GM21529 (cell line): ENCODE measurements at regions not wholly inside any gene's neighbourhood (a gene's known extent, or its start where the extent isn't known, plus 50 kb on each side); places are given as distances from the start of the nearest gene placed in this dataset.

Experiments used
- ATAC-seq: cut with Tn5 transposase; IDR thresholded peaks from one replicate; pipeline ENCODE4 v1.9.1; 2021; ENCODE audit not compliant: unreplicated experiment

GRCh38 chr6:145175470-145175869 lies 559.9 kb downstream of the EPM2A start:
- ATAC-seq, result no peak

GRCh38 chr6:145178391-145178790 lies 556.9 kb downstream of the EPM2A start:
- ATAC-seq, result no peak

GRCh38 chr6:145187491-145188206 lies 547.7 kb downstream of the EPM2A start:
- ATAC-seq, result no peak

- no peak for ATAC-seq
Measured at GRCh38 chr6:145189836-145190235, 545.5 kb downstream of the EPM2A start.

DNA sequence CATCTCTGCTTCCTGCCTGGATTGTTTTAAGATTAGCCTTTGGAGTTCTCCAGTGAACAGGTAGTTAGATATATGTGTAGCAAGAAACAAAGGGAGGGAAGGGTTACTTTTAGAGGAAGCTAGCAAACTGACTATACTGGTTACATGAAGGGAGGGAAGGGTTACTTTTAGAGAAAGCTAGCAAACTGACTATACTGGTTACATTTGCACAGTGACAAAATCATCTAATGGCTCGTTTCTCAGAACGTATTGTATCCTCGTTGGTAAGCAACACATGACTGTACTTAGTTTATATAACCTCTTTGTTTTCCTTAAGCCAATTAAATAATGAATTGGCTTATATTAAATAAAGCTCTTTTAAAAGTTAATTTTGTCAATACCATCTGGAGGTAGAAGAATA lies 540.9 kb downstream of the EPM2A start:
- no peak for ATAC-seq

- ATAC-seq, result no peak
Measured at GRCh38 chr6:145199961-145200360, 535.4 kb downstream of the EPM2A start.

DNA sequence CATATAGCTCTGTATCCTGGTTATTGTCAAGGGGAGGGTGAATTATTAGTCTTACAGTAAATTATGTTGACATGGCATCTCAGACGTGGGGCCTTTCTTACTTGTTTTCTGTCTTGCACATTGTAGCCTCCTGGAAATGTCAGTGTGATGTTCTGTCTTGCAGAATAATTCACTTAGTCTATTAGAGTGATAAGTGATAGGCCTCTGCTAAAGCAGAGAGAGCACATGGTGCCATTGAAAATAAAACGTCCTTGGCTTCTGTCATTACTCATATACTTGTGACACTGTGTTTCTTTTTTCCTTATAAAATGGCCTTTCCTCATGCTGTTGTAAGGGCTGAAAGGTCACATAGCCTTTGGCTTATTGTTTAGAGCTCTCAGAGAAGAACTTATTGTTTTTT lies 531.0 kb downstream of the EPM2A start:
- no peak for ATAC-seq

DNA sequence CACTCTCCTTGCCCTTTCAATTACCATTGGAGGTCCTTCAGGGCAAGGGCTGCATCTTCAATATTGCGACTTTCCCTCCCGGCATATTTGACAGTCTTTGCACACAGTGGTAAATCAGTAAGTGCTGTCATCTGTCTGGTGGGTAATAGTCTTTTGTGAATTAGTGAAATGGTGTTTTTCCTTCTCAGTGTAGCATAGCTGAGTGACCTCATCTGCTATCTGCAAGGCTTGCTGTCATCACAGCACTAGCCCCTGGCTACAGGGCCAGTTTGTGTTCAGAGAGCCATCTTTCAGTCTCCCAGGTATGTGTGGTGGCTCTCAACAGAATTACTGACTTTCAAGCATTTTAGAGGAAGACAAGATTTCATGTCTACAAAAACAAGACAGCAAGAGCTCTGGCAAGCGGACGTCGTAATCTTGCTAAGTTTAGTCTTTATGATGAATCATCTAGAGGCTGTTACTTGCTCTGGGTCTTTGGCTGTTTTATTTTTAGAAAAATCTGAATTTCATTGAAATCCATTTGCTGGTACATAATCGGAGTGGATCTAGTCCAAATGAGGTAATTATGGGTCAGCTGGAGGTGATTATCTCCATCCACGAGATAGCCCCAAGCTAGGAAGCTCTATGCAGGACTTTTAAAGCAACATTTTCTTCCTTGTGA lies 528.9 kb downstream of the EPM2A start:
- no peak for ATAC-seq

GRCh38 chr6:145208474-145208873 lies 526.8 kb downstream of the EPM2A start:
- ATAC-seq, result no peak

DNA sequence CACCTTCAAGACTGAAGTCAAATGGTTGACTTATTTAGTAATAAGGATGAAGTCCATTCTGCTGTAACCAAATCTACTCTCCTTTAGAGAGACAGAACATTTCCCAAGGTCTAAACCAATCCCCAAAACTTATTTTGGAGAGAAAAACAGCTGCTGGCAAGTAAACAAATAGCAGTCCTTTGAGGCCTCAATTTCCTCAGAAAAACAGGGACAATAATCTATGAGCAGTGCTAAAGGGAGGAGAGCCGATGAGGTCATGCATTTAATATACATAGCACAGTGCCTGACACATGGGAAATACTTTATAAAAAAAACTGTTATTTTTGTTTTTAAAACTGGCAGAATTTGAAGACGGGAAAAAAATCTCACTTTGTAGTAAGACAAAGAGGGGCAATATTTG lies 526.0 kb downstream of the EPM2A start:
- ATAC-seq, result no peak

GRCh38 chr6:145212813-145213212 lies 522.5 kb downstream of the EPM2A start:
- peak; percentile 34 for ATAC-seq

DNA sequence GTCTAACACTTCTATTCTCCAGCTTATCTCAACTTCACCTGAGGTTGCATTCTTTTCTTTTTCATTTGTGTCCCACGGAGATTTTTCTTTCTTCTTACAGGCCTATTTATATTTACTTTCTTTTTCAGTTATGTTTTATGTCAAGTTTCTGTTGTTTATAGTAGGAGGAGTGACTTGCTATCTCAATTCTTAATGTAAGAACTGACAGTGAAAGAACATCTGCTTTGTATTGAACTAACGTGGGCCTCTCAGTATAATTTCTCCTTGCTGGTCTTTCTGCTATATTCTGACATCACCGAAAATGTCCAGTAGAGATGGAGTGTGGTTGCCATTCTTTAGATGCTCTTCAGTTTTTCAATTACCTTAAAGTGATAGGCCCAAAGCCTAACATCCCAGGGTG lies 521.7 kb downstream of the EPM2A start:
- ATAC-seq, result peak; percentile 82

DNA sequence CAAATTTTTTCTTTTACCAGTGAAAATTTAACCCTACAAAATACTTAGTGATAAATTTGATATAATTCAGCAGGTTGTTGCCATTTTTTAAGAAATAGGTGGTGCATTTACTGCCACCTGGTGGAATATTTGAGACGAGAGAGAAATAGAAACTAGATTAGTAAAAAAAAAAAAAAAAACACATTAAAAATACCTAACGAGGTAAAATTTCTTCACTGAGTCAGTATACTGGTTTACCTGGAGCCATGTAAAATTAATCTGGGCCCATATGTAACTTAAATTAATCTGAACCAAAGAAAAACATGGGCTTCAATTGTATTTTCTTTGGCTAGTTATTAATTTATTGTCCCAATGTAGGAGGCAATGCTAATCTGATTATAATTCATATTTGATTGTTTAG lies 520.8 kb downstream of the EPM2A start:
- ATAC-seq, result no peak

DNA sequence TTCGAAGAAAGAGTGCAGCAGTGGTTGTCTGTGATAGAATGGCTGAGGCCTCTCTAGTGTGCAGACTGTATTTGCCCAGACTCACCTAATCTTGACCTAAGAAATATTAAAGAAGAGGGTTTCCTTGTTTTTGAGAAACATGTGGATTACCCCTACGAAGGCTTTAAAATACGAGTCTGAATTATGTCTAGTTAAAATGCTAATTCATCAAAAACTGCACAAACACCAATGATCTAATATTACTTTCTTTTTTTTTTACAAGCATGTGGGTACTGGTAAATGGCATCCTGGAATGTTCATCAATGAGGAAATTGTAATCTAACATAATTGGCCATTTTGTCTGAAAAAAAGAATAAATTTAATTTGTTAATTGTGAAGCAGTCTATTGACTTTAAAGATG lies 510.9 kb downstream of the EPM2A start:
- no peak for ATAC-seq

DNA sequence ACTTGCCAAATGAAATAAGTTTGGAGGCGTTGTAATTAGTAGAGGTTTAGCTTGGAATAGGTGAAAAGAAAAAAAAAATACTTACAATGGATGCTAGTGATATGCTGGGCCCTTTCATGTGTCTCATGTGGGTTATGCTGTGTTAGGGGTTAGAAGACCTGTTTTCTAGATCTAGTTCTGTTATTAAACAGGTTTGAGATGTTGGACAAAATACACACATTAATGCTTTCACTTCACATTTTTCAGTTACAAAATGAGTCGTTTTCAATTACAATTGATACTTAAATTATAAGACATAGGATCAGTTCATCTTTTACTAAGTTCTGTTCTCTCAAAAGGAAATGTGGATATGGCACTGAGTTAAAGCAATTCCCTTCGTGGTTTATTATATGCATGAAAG lies 509.8 kb downstream of the EPM2A start:
- ATAC-seq, result no peak

GRCh38 chr6:145227593-145227992 lies 507.7 kb downstream of the EPM2A start:
- ATAC-seq, result no peak

DNA sequence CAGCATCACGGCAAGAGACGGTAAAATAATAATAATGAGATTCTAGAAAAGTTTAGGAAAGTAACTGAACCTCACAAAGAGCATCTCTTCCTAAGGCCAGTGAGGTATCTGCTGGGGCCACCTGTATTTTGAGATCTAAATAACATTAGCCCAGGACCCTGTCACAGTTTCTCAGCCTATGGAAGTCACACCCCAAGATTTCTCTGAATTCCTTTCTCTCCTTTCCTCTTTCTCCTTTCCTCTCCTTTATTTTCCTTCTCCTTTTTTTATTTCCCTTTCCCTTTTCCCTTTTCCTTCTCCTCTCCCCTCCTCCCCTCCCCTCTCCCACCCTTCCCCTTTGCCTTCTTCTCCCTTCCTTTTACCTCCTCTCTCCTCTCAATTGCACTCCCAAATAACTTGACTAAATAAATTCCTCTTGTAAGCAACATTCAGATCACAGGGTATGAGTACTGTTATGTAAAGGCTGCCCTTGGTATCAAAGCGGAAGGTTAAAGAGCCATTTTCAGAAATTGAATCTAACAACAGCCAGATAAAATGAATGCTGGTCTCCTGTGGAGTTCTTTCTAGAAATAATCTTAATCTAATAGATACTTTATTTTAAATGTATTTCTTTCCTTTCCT lies 506.2 kb downstream of the EPM2A start:
- no peak for ATAC-seq

DNA sequence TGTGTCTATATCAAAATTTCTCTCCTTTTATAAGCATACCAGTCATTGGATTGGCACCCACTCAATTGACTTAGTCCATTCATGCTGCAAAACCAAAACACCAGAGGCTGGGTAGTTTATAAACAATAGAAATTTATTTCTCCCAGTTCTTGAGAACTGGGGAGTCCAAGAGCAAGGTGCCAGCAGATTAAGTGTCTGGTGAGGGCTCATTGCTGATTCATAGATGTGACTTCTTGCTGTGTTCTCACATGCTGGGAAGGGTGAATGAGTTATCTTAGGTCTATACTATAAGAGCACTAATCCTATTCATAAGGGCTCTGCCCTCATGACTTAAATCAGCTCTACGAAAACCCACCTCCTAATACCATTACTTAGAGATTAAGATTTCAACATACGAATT lies 501.4 kb downstream of the EPM2A start:
- ATAC-seq, result no peak

DNA sequence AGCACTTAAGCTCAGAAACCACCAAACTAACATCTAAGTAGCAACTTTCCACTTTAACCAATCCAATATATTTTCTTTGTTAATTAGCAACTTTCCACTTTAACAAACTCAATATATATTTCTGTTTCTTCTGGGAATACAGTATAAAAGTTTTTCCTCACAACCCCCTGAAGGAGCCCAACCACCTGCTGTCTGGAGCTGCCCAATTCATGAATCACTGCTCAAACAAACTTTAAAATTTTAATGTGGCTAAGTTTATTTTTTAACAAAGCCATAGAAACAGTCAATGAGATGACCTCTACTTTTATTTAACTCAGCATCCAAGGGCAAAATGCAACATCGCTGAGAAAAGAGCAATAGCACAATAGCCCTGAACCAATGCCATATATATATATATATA lies 500.1 kb downstream of the EPM2A start:
- no peak for ATAC-seq

DNA sequence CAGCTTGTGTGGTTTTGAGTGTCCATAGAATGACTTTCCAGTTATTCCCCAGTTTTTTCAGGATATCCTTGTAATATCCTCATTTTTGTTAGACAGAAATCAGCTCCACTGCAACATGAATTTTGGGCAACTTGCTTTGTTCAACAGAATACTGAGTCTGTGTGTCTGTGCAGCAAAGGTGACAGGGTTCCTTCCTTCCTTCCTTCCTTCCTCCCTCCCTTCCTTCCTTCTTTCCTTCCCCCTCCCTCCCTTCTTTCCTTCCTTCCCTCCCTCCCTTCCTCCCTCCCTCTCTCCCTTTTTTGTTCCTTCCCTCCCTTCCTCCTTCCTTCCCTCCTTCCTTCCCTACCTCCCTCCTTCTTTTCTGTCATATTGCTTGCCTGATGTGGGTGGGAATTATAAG lies 496.5 kb downstream of the EPM2A start:
- no peak for ATAC-seq

- no peak for ATAC-seq
Measured at GRCh38 chr6:145241039-145241438, 494.3 kb downstream of the EPM2A start.

GRCh38 chr6:145241721-145242120 lies 493.6 kb downstream of the EPM2A start:
- ATAC-seq, result no peak
